ENCODE measurements at regions not wholly inside any gene's neighbourhood (a gene's known extent, or its start where the extent isn't known, plus 50 kb on each side); places are given as distances from the start of the nearest gene placed in this dataset.

DNA sequence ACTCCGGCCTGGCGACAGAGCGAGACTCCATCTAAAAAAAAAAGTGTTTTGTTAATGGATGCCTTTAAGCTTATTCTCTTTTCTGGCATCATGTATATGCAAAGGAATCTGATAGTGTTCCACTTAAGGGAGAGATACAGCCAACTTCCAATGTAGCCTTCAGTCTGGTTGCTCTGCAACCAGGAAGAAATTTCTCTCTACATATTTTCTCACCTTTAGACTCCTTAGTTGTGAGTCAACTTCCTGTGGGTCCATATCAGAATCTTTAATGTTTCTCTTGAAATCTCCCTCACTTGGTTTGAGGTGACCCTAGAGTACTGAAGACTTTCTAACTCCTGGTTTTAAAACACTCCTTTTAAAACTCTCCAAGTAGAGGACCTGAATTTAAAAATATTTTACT is 340.4 kb downstream of the SLC6A15 start:
- POLR2A ChIA-PET: no interaction called here
- Histone ChIP-seq H3K4me1 (ENCODE audit: control insufficient read depth in 2 of 2, insufficient read depth in 2 of 2, low read length in 2 of 2) (no peaks in the 10 kb centered on the region), H3K27ac (ENCODE audit: low read length in 2 of 2) (no peak overlapping the region), H3K9me3 (ENCODE audit: control extremely low read depth in 1 of 3, control insufficient read depth in 2 of 3, insufficient read depth in 1 of 3, low read length in 2 of 3) (peaks cover 0 to 5% (median 0%) of the 10 kb centered on the region in 3 donors), H3K27me3 (replicated peaks in 1 of 4; ENCODE audit: control extremely low read depth in 1 of 4, control insufficient read depth in 3 of 4, insufficient read depth in 4 of 4, low read length in 3 of 4) (no peaks in the 10 kb centered on the region), H2AFZ (ENCODE audit: insufficient read depth, low read depth, low read length, poor library complexity, severe bottlenecking) (no peak overlapping the region), H3K36me3 (replicated peaks in 1 of 2; ENCODE audit: control extremely low read depth in 1 of 2, control insufficient read depth in 1 of 2, extremely low read depth in 1 of 2, insufficient read depth in 2 of 2, low read length in 1 of 2) (no peaks in the 10 kb centered on the region), H3K4me3 (ENCODE audit: control extremely low read depth in 1 of 5, extremely low read depth in 1 of 5, insufficient read depth in 1 of 5, low read depth in 2 of 5, low read length in 4 of 5) (no peak overlapping the region), H3K9ac (ENCODE audit: low read length) (no peak overlapping the region), H3K4me2 (replicated peaks; ENCODE audit: low read depth, low read length, poor library complexity, severe bottlenecking) (no peak overlapping the region), H4K20me1 (ENCODE audit: control insufficient read depth, insufficient read depth, low read length, poor library complexity, severe bottlenecking) (no peaks in the 10 kb centered on the region), H3K79me2 (ENCODE audit: control insufficient read depth, insufficient read depth, low read length) (no peaks in the 10 kb centered on the region)
- TF ChIP-seq, protein P1, sequence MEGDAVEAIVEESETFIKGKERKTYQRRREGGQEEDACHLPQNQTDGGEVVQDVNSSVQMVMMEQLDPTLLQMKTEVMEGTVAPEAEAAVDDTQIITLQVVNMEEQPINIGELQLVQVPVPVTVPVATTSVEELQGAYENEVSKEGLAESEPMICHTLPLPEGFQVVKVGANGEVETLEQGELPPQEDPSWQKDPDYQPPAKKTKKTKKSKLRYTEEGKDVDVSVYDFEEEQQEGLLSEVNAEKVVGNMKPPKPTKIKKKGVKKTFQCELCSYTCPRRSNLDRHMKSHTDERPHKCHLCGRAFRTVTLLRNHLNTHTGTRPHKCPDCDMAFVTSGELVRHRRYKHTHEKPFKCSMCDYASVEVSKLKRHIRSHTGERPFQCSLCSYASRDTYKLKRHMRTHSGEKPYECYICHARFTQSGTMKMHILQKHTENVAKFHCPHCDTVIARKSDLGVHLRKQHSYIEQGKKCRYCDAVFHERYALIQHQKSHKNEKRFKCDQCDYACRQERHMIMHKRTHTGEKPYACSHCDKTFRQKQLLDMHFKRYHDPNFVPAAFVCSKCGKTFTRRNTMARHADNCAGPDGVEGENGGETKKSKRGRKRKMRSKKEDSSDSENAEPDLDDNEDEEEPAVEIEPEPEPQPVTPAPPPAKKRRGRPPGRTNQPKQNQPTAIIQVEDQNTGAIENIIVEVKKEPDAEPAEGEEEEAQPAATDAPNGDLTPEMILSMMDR (IDR thresholded peaks at IDR 0.05): no peak
- no peak for TF ChIP-seq EZH2 (IDR thresholded peaks at IDR 0.05; ENCODE audit: borderline replicate concordance, insufficient read depth, low read depth, low read length, poor library complexity, severe bottlenecking)
- Mint-ChIP-seq H3K27me3 (no peaks in the 10 kb centered on the region), H3K9me3 (ENCODE audit: insufficient read depth) (peaks cover 2% of the 10 kb centered on the region), H3K4me1 (no peaks in the 10 kb centered on the region), H3K4me3 (no peak overlapping the region), H3K27ac (no peak overlapping the region)
- ATAC-seq (ENCODE audit: low read depth): no peak
- CTCF ChIA-PET: no interaction called here
- 50% methylated on average over 2 of the region's 3 CpGs for WGBS (ENCODE audit: insufficient coverage)
- intact Hi-C loops (cut with micrococcal nuclease): no loop called here
- DNase-seq: no peak

DNA sequence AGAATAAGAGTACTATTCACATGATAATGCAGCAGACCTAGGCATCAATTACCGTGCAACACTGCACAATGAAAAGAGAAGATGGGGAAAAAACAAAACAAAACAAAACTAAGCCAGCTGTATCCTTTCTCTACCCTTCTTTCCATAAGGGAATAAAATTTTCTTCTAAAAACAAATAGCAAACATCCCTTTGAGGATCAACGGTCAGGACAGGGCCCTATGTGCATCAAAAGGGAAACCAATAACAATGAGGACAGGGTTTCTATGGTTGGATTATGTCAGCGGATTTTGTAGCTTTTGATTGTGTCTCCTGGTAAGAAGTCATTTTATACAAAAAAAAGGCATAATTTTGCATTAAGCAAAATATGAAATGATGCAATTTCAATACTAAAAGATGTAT is 350.3 kb downstream of the SLC6A15 start:
- no peaks in the 10 kb centered on the region for H3K79me2 ChIP-seq (ENCODE audit: control insufficient read depth, insufficient read depth, low read length)
- CTCF ChIA-PET: no interaction called here
- no peaks in the 10 kb centered on the region for H3K36me3 ChIP-seq (replicated peaks in 1 of 2; ENCODE audit: control extremely low read depth in 1 of 2, control insufficient read depth in 1 of 2, extremely low read depth in 1 of 2, insufficient read depth in 2 of 2, low read length in 1 of 2)
- WGBS (ENCODE audit: insufficient coverage): no CpG with 5 or more reads among the region's 3 CpGs
- Mint-ChIP-seq H3K4me1 (no peaks in the 10 kb centered on the region), H3K4me3 (no peak overlapping the region), H3K27ac (no peak overlapping the region), H3K9me3 (ENCODE audit: insufficient read depth) (no peaks in the 10 kb centered on the region), H3K27me3 (no peaks in the 10 kb centered on the region)
- ATAC-seq (ENCODE audit: low read depth): no peak
- H3K27ac ChIP-seq (ENCODE audit: low read length in 2 of 2): no peak overlapping the region
- POLR2A ChIA-PET: no interaction called here
- no peaks in the 10 kb centered on the region for H3K9me3 ChIP-seq (ENCODE audit: control extremely low read depth in 1 of 3, control insufficient read depth in 2 of 3, insufficient read depth in 1 of 3, low read length in 2 of 3)
- no peaks in the 10 kb centered on the region for H3K27me3 ChIP-seq (replicated peaks in 1 of 4; ENCODE audit: control extremely low read depth in 1 of 4, control insufficient read depth in 3 of 4, insufficient read depth in 4 of 4, low read length in 3 of 4)
- intact Hi-C loops (cut with micrococcal nuclease): no loop called here
- TF ChIP-seq, protein P1 (IDR thresholded peaks at IDR 0.05): no peak
- TF ChIP-seq EZH2 (IDR thresholded peaks at IDR 0.05; ENCODE audit: borderline replicate concordance, insufficient read depth, low read depth, low read length, poor library complexity, severe bottlenecking): no peak
- H4K20me1 ChIP-seq (ENCODE audit: control insufficient read depth, insufficient read depth, low read length, poor library complexity, severe bottlenecking): no peaks in the 10 kb centered on the region
- H3K4me2 ChIP-seq (replicated peaks; ENCODE audit: low read depth, low read length, poor library complexity, severe bottlenecking): no peak overlapping the region
- H3K4me1 ChIP-seq (ENCODE audit: control insufficient read depth in 2 of 2, insufficient read depth in 2 of 2, low read length in 2 of 2): no peaks in the 10 kb centered on the region
- no peak overlapping the region for H3K4me3 ChIP-seq (ENCODE audit: control extremely low read depth in 1 of 5, extremely low read depth in 1 of 5, insufficient read depth in 1 of 5, low read depth in 2 of 5, low read length in 4 of 5)
- H3K9ac ChIP-seq (ENCODE audit: low read length): no peak overlapping the region
- DNase-seq: no peak
- no peak overlapping the region for H2AFZ ChIP-seq (ENCODE audit: insufficient read depth, low read depth, low read length, poor library complexity, severe bottlenecking)

Data from B cell (primary cell).